ELR (cell line): ENCODE measurements at regions not wholly inside any gene's neighbourhood (a gene's known extent, or its start where the extent isn't known, plus 50 kb on each side); places are given as distances from the start of the nearest gene placed in this dataset.
"Not testable (repeated sequence)": the region's sequence is repeated elsewhere in the genome, so short reads cannot be mapped to it uniquely, and the experiment has no call there.

ENCODE experiments used
- DNase-seq: peaks from one replicate; pipeline ENCODE4 v3.0.0-alpha.2; 2015; ENCODE audit warnings: low read depth

- no peak for DNase-seq
Observed at GRCh38 chr10:22875581-22875980, 52.3 kb upstream of the ARMC3 start.

GRCh38 chr10:22874189-22874854, 53.5 kb upstream of the ARMC3 start:
- no peak for DNase-seq

GRCh38 chr10:22856444-22857074, 71.3 kb upstream of the ARMC3 start:
- DNase-seq, result no peak

- no peak for DNase-seq
Observed at GRCh38 chr10:22854935-22855421, 72.9 kb upstream of the ARMC3 start.

- no peak for DNase-seq
Observed at GRCh38 chr10:22853906-22854447, 73.9 kb upstream of the ARMC3 start.

GRCh38 chr10:22852712-22853353, 75.0 kb upstream of the ARMC3 start:
- DNase-seq, result no peak

GRCh38 chr10:22851865-22852239, 76.0 kb upstream of the ARMC3 start:
- no peak for DNase-seq

- DNase-seq, result no peak
Observed at GRCh38 chr10:22850541-22850940, 77.3 kb upstream of the ARMC3 start.

GRCh38 chr10:22849077-22849805, 78.6 kb upstream of the ARMC3 start:
- no peak for DNase-seq

GRCh38 chr10:22848509-22848908, 79.3 kb upstream of the ARMC3 start:
- DNase-seq, result no peak

- DNase-seq, result no peak
Observed at GRCh38 chr10:22846294-22846693, 81.6 kb upstream of the ARMC3 start.

GRCh38 chr10:22839639-22840038, 88.2 kb upstream of the ARMC3 start:
- no peak for DNase-seq

- peak; percentile 52 for DNase-seq
Observed at GRCh38 chr10:22837771-22838170, 90.1 kb upstream of the ARMC3 start.

GRCh38 chr10:22837351-22837750, 90.5 kb upstream of the ARMC3 start:
- DNase-seq, result no peak

GRCh38 chr10:22834471-22834870, 93.4 kb upstream of the ARMC3 start:
- DNase-seq, result no peak

- no peak for DNase-seq
Observed at GRCh38 chr10:22833781-22834180, 94.1 kb upstream of the ARMC3 start.

GRCh38 chr10:22833353-22833752, 94.5 kb upstream of the ARMC3 start:
- no peak for DNase-seq

GRCh38 chr10:22832851-22833250, 95.0 kb upstream of the ARMC3 start:
- no peak for DNase-seq

GRCh38 chr10:22832066-22832602, 95.7 kb upstream of the ARMC3 start:
- no peak for DNase-seq

- DNase-seq, result no peak
Observed at GRCh38 chr10:22831586-22831985, 96.3 kb upstream of the ARMC3 start.

- DNase-seq, result not testable (repeated sequence)
Observed at GRCh38 chr10:22828712-22829111, 99.1 kb upstream of the ARMC3 start.

GRCh38 chr10:22825841-22826240, 102.0 kb upstream of the ARMC3 start:
- no peak for DNase-seq
